Activated T-cell treated with anti-CD3 and anti-CD28 coated beads, Interleukin-2, amount 50 U/mL, for 24 hours (primary cell): ENCODE measurements at regions not wholly inside any gene's neighbourhood (a gene's known extent, or its start where the extent isn't known, plus 50 kb on each side); places are given as distances from the start of the nearest gene placed in this dataset.
"Not testable (repeated sequence)": the region's sequence is repeated elsewhere in the genome, so short reads cannot be mapped to it uniquely, and the experiment has no call there.

Experiments used
- DNase-seq: peaks from one replicate; pipeline ENCODE4 v3.0.0-alpha.2; 2020
- H3K27ac Mint-ChIP-seq: 2 replicates; pipeline ENCODE4 v1.8.0; 2020; ENCODE audit warnings: mild to moderate bottlenecking, mixed read lengths
- H3K27me3 Mint-ChIP-seq: 2 replicates; pipeline ENCODE4 v1.8.0; 2020; ENCODE audit warnings: mixed read lengths
- H3K36me3 Mint-ChIP-seq: 2 replicates; pipeline ENCODE4 v1.8.0; 2020; ENCODE audit warnings: low read depth, mixed read lengths
- H3K4me1 Mint-ChIP-seq: 2 replicates; pipeline ENCODE4 v1.8.0; 2020; ENCODE audit warnings: low read depth, mixed read lengths
- H3K4me3 Mint-ChIP-seq: 2 replicates; pipeline ENCODE4 v1.8.0; 2020; ENCODE audit warnings: mild to moderate bottlenecking, moderate library complexity, mixed read lengths
- H3K9me3 Mint-ChIP-seq: 2 replicates; pipeline ENCODE4 v1.8.0; 2020; ENCODE audit warnings: mixed read lengths

DNA sequence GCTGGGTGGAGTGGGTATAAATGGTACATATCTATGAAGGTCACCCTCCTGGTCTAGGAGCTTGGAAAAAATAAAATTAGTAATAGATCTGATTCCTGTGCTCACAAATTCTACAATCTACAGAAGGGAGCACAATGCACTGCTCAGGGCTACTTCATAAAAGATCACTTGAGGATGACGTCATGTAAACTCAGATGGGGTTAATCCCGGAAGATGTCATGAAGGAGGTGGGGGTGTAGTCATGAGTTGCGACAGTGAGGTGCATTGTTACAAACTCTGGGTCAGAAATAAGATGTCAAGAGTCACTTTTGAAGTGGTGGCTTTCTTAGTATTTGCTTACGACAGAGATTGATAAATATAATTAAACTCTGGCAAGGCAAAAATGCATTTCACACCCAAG, 68.2 kb downstream of the LHX9 start:
- Mint-ChIP-seq H3K27me3 (peaks cover 4% of the 10 kb centered on the region), H3K4me3 (no peak overlapping the region), H3K4me1 (no peaks in the 10 kb centered on the region), H3K9me3 (no peaks in the 10 kb centered on the region), H3K36me3 (no peaks in the 10 kb centered on the region), H3K27ac (no peak overlapping the region)
- DNase-seq: no peak

DNA sequence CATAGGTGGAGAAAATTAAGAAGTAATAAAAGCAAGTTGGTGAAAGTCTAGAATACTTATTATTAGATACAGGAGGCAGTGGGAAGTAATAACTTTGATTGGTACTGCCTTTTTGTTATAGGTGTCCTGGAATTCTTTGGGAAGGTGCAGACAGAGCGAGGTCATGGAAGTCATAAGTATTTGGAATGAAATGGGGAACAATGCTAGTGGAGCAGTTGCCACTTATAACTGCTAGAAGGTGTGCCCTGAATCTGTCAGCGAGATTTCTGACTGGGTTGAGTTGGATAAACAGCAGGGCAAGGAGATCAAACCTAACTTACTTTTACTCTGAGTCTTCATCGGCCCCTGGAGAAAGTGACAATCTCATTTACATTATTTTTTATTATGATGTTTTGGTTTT, 69.6 kb downstream of the LHX9 start:
- Mint-ChIP-seq H3K27me3 (no peaks in the 10 kb centered on the region), H3K4me3 (no peak overlapping the region), H3K4me1 (no peaks in the 10 kb centered on the region), H3K9me3 (no peaks in the 10 kb centered on the region), H3K27ac (no peak overlapping the region), H3K36me3 (no peaks in the 10 kb centered on the region)
- no peak for DNase-seq

DNA sequence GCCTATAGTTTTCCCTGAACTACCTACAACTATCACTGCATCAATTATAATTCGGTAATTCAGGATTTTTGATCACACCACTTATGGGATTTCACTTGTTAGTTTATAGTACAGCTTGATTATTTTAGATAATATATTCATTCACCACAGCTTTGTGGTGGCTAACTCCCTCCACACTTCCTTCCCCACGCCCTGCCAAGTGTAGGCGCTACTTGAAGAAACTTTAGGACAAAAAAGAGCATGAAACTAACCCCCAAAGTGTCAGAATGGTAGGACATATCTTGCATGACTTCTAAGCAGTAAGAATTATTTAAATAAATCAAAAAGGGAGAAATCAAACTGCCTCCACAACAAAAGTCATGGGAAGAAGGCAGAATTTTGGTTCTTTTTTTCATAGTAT, 70.1 kb downstream of the LHX9 start:
- no peaks in the 10 kb centered on the region for H3K4me1 Mint-ChIP-seq

DNA sequence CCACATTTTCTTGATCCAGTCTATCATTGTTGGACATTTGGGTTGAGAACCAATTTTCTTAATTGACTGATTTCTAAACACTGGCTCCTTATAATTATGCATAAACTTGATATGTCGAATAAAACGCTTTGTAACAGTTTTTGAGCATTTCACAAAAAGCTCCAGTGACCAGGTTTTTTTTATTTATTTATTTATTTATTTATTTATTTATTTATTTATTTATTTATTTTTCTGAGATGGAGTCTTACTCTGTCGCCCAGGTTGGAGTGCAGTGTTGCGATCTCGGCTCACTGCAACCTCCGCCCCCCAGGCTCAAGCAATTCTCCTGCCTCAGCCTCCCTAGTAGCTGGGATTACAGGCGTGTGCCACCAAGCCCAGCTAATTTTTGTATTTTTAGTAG, 71.4 kb downstream of the LHX9 start:
- not testable (repeated sequence) for DNase-seq, H3K27me3 Mint-ChIP-seq, H3K4me3 Mint-ChIP-seq, H3K4me1 Mint-ChIP-seq, H3K36me3 Mint-ChIP-seq, H3K27ac Mint-ChIP-seq, H3K9me3 Mint-ChIP-seq

More for the DNA sequence above, 70.1 kb downstream of the LHX9 start:
- no peak for DNase-seq
- Mint-ChIP-seq H3K27me3 (no peaks in the 10 kb centered on the region), H3K4me3 (no peak overlapping the region), H3K36me3 (no peaks in the 10 kb centered on the region), H3K9me3 (no peaks in the 10 kb centered on the region), H3K27ac (no peak overlapping the region)

DNA sequence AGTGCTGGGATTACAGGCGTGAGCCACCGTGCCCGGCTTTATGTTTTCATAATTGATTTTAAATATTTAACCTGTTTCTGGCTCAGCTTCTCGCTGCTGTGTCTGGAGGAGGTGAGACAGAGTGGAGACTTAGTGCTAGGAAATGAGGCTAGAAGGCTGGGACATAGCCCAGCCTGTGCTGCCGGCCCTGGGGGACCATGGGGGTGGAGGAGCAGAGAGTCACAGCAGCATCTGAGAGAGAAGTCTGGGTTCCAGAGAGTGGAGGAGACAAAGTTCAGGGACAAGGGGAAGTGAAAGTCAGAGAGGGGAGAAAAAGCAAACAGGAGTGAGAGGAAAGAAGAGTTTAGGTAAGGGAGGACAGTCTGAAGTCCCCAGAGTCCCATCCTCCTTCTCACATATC, 71.9 kb downstream of the LHX9 start:
- Mint-ChIP-seq H3K4me1 (no peaks in the 10 kb centered on the region), H3K27me3 (no peaks in the 10 kb centered on the region), H3K36me3 (no peaks in the 10 kb centered on the region), H3K4me3 (no peak overlapping the region), H3K9me3 (no peaks in the 10 kb centered on the region), H3K27ac (no peak overlapping the region)
- DNase-seq: no peak

DNA sequence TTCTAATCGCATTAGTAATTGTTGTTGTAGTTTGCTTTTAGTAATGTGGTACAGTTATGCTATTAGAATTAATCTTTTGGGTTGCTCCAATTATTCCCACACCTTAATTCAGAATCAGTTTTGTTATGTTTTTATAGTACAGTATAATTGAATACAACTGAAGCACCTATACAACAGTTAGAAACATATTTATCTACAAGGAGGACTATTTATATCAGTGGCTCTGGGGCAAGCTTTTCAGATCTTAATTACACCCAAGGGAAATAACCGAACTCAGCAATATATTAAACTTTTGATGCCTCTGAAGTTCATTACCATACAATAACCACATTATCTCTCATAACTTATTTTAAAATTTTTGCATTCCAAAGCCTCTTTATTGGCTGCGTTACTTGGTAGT, 74.4 kb downstream of the LHX9 start:
- H3K27ac Mint-ChIP-seq: no peak overlapping the region

DNA sequence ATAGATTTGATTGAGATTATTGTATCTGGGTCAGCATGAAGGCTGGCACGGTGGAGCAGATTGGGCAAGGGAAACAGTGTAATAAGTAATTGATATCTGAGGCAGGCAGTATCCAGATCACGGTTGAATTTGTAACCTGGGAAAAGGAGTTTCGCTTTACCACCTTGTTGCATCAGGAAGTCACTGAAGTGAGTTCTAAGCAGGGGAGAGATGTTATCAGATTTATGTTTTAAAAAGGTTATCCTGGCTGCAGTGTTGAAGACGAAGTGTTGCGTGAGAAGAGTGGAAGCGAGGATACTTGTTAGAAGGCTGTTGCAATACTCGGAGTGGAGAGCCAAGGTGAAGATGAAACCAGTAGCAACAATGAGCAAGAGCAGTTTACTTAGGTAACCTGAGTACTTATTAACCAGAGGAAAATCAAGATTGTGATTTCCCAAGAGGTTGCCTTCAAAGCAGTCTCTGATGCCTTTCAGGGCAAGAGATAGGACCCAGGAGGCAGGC, 77.8 kb downstream of the LHX9 start:
- H3K36me3 Mint-ChIP-seq: no peaks in the 10 kb centered on the region
- H3K4me3 Mint-ChIP-seq: no peak overlapping the region
- peaks cover 2% of the 10 kb centered on the region for H3K4me1 Mint-ChIP-seq
- H3K27me3 Mint-ChIP-seq: no peaks in the 10 kb centered on the region
- no peak overlapping the region for H3K27ac Mint-ChIP-seq
- no peak for DNase-seq
- H3K9me3 Mint-ChIP-seq: no peaks in the 10 kb centered on the region

More for the DNA sequence above, 74.4 kb downstream of the LHX9 start:
- H3K9me3 Mint-ChIP-seq: no peaks in the 10 kb centered on the region
- DNase-seq: no peak
- H3K27me3 Mint-ChIP-seq: no peaks in the 10 kb centered on the region
- no peaks in the 10 kb centered on the region for H3K36me3 Mint-ChIP-seq
- H3K4me3 Mint-ChIP-seq: no peak overlapping the region
- peaks cover 2% of the 10 kb centered on the region for H3K4me1 Mint-ChIP-seq

DNA sequence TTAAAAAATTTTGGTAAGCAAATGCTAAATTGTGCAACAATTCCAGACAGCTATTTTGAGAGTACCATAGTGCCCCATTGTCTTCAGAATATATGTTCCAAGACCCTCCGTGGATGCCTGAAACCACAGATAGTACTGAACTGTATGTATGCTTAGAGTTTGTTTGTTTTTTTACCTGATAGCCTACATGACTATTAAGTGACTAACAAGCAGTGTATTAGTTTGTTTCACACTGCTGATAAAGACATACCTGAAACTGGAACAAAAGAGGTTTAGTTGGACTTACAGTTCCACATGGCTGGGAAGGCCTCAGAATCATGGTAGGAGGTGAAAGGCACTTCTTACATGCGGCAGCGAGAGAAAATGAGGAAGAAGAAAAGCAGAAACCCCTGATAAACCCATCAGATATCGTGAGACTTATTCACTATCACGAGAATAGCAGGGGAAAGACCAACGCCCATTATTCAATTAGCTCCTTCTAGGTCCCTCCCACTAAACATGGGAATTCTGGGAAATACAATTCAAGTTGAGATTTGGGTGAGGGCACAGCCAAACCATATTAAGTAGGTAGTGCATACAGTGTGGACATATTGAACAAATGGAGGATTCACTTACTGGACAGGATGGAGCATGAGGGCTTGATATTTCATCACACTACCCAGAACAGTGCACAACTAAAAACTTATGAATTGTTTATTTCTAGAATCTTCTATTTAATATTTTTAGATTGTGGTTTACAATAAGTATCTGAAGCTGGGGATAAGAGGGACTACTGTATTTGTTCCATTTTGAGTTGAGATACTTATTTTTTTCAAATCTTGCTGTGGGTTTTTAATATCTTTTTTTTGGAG, 78.5 kb downstream of the LHX9 start:
- DNase-seq: no peak
- H3K36me3 Mint-ChIP-seq: no peaks in the 10 kb centered on the region
- H3K4me3 Mint-ChIP-seq: no peak overlapping the region
- no peaks in the 10 kb centered on the region for H3K9me3 Mint-ChIP-seq
- no peak overlapping the region for H3K27ac Mint-ChIP-seq
- no peaks in the 10 kb centered on the region for H3K27me3 Mint-ChIP-seq
- H3K4me1 Mint-ChIP-seq: peaks cover 2% of the 10 kb centered on the region

DNA sequence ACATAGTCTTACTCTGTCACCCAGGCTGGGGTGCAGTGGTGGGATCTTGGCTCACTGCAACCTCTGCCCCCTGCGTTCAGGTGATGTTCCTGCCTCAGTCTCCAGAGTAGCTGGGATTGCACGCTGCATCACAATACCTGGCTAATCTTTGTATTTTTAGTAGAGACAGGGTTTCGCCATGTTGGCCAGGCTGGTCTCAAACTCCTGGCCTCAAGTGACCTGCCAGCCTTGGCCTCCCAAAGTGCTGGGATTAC, 79.0 kb downstream of the LHX9 start:
- H3K36me3 Mint-ChIP-seq, H3K9me3 Mint-ChIP-seq, H3K4me1 Mint-ChIP-seq, H3K27ac Mint-ChIP-seq, H3K27me3 Mint-ChIP-seq, DNase-seq, H3K4me3 Mint-ChIP-seq: not testable (repeated sequence)

DNA sequence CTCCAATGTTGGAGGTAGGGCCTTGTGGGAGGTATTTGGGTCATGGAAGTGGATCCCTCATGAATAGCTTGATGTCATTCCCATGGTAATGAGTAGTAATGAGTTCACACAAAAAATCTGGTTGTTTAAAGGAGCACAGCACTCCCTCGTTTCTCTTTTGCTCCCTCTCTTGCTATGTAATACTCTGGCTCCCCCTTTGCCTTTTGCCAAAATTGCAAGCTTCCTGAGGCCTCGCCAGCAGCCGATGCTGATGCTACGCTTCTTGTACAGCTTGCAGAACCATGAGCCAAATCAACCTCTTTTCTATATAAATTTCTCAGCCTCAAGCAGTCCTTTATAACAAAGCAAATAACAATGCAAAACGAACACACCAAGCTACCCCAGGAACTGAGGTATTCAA, 80.9 kb downstream of the LHX9 start:
- Mint-ChIP-seq H3K27me3 (peaks cover 9% of the 10 kb centered on the region), H3K9me3 (no peaks in the 10 kb centered on the region), H3K4me1 (peaks cover 2% of the 10 kb centered on the region), H3K36me3 (no peaks in the 10 kb centered on the region), H3K4me3 (no peak overlapping the region), H3K27ac (no peak overlapping the region)
- DNase-seq: no peak

DNA sequence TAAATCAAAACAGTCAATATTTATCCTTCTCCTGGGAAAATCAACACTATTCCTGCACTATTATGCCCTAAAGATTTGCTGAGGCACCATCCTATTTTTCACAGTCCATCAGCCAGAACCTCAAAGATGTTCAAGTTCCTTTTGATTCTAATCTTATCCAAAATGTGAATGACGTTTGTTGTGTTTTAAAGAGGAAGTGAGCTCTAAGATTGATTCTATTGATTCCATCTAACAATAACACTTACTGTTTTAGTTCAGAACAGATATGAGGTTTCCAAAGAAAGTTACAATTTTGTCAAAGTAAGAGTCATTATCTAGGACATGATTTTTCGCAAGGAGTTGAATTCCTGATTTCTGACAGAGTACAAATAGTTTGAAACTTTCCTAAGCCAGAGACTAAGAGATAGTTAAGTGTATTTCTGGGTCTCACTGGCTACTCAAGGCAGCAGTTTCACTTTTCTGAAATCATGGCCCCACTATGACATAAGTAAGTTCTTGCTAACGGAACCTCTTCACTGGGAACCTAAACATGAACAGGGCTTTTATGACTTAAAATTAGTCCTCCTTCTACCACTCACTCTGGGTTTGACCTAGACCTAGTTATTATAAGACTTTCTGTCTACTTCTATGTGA, 84.7 kb downstream of the LHX9 start:
- DNase-seq: no peak
- no peak overlapping the region for H3K27ac Mint-ChIP-seq
- H3K4me1 Mint-ChIP-seq: no peaks in the 10 kb centered on the region
- no peak overlapping the region for H3K4me3 Mint-ChIP-seq
- no peaks in the 10 kb centered on the region for H3K36me3 Mint-ChIP-seq
- H3K27me3 Mint-ChIP-seq: peaks cover 9% of the 10 kb centered on the region
- no peaks in the 10 kb centered on the region for H3K9me3 Mint-ChIP-seq

DNA sequence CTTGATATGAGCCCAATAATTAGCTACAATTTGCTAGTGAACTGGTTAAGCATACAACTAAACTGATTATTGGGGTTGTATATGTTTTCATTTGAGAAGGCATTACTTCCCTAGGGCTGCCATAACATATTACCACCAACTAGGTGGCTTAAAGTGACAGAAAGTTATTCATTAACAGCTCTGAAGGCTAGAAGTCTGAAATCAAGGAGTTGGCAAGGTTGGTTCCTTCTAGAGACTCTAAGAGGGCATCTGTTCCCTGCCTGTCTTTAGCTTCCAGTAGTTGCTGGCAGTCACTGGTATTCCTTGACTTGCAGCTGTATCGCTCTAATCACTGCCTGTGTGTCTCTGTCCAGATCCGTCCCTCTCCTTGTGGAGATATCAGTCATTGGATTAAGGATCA, 86.3 kb downstream of the LHX9 start:
- no peaks in the 10 kb centered on the region for H3K4me1 Mint-ChIP-seq
- H3K27me3 Mint-ChIP-seq: peaks cover 9% of the 10 kb centered on the region
- H3K27ac Mint-ChIP-seq: no peak overlapping the region
- no peak overlapping the region for H3K4me3 Mint-ChIP-seq
- DNase-seq: no peak
- H3K9me3 Mint-ChIP-seq: no peaks in the 10 kb centered on the region
- no peaks in the 10 kb centered on the region for H3K36me3 Mint-ChIP-seq

DNA sequence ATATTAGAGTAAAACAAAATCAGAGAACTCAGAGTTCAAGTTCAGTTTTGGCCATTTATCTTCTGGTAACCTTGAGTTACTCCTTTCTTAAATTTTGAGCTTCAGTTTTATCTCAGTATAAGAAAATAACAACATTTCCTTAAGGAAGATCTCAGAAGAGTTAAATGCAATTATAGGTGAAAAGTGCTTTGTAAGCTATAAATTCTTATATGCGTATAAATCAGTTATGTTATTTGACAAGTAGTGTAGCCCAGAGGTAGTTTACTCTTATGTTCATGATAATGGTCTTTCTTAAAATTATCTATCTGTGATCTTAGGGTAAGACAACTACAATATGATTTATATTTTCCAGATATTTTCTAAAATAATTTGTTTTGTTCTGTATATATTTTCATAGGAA, 89.8 kb downstream of the LHX9 start:
- Mint-ChIP-seq H3K4me3 (no peak overlapping the region), H3K4me1 (no peaks in the 10 kb centered on the region), H3K27me3 (no peaks in the 10 kb centered on the region), H3K36me3 (no peaks in the 10 kb centered on the region), H3K27ac (no peak overlapping the region), H3K9me3 (peaks cover 14% of the 10 kb centered on the region)
- no peak for DNase-seq

DNA sequence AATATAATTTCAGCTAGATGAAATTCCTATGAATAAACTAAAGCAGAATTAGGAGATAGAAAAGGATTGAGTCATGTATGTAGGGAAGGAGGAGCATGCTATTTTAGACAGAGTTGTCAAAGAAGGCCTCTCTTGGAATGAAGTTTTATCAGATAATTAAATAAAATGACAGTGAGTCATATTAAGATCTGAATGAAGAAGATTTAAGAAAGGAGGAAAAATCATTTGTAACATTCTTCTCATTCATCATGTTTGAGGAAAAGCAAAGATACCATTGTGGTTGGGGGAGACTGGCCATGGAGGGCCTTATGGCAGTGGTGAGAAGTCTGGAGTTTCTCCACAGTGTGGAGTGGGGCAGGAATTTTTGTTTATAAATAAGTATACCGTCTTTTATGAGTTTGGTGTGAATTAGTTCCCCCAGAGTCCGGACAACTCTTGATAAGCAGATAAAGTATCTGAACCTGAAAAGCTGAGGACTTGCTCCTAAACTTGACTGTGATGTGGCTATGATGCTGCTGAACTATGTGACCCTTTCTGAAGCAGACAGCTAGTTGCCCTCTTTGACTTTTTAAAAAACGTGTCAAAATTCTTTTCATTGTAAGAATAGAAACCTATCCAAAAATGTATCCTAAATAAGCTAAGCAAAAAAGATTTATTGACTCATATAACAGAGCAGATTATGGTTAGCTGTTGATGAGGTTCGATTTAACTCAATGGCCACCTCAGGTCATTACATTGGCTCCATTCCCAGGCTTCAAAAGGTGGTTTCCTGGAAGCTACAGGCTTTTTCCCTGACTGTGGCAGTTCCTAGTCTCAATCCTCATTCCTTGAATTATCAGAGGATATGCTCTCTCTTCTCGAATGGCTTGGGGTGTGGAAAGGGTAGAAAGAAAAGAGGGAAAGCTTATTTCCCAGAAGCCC, 90.8 kb downstream of the LHX9 start:
- H3K4me3 Mint-ChIP-seq: no peak overlapping the region
- peaks cover 14% of the 10 kb centered on the region for H3K9me3 Mint-ChIP-seq
- H3K36me3 Mint-ChIP-seq: no peaks in the 10 kb centered on the region
- no peak for DNase-seq
- no peaks in the 10 kb centered on the region for H3K4me1 Mint-ChIP-seq
- no peak overlapping the region for H3K27ac Mint-ChIP-seq
- H3K27me3 Mint-ChIP-seq: no peaks in the 10 kb centered on the region

DNA sequence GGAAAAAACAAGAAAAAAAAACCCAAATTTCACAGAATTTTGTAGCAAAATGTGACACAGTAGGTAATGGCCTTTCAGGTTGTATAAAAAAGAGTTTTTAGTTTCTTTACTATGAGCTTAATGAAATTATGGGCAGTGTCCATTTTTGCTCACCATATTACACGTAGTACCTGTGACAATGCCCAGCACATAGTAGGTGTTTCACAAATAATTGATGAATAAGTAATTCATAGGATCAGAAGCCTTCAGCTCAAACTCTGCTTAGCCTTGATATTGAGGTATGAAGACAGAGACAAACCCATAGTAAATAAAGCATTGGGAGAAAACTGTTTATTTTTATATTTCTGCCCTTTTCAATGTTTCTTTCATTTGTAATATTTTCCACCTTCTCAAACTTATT, 97.2 kb downstream of the LHX9 start:
- Mint-ChIP-seq H3K4me3 (no peak overlapping the region), H3K36me3 (no peaks in the 10 kb centered on the region), H3K4me1 (no peaks in the 10 kb centered on the region), H3K9me3 (peaks cover 11% of the 10 kb centered on the region), H3K27me3 (no peaks in the 10 kb centered on the region), H3K27ac (no peak overlapping the region)
- DNase-seq: no peak
